SK-N-MC (cell line): ENCODE measurements at regions not wholly inside any gene's neighbourhood (a gene's known extent, or its start where the extent isn't known, plus 50 kb on each side); places are given as distances from the start of the nearest gene placed in this dataset.

Source experiments
- EZH2 ChIP-seq: fragments of 200-600 bp; sonication (generic); IDR thresholded peaks from one replicate; pipeline ENCODE4 v1.6.1; 2017; ENCODE audit warnings: antibody characterized with exemption
- FOXP2 ChIP-seq: optimal IDR thresholded peaks from 2 replicates; pipeline ENCODE3; 2011; ENCODE audit warnings: mild to moderate bottlenecking, moderate library complexity; ENCODE audit not compliant: insufficient read depth; ENCODE audit errors: extremely low read length, control extremely low read depth
- POLR2AphosphoS5 ChIP-seq: IDR thresholded peaks from 2 replicates; pipeline ENCODE4 v1.6.1; 2012; ENCODE audit warnings: mild to moderate bottlenecking, low read depth, low read length, borderline replicate concordance

DNA sequence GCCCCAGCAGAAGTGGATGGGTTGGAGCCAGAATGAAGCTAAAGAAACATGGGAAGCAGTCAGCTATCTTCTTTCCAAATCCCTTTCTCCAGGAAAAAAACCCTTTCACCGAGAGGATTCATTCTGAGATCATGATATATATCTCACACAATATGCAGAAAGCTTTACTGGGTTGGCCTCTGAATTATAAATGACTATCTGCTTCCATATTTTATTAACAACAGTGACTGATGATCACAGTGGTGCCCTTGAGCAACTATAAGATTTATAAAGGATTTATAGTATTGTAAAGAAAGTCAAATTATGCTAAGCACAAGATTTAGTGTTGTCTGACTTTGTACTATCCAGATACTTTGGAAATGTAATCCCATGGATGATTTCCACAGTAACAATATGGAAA, 180.3 kb downstream of the KCNE4 start:
- TF ChIP-seq EZH2 = no peak
- TF ChIP-seq POLR2AphosphoS5 = no peak
- TF ChIP-seq FOXP2 = no peak
